Stimulated activated CD4-positive, alpha-beta T cell treated with anti-CD3 and anti-CD28 coated beads, Interleukin-2, amount 100 ng/mL, for 24 hours (primary cell): ENCODE measurements at regions not wholly inside any gene's neighbourhood (a gene's known extent, or its start where the extent isn't known, plus 50 kb on each side); places are given as distances from the start of the nearest gene placed in this dataset.

ENCODE experiments used
- DNase-seq, 2 donors: peaks; one replicate each; pipeline ENCODE4 v3.0.0-alpha.2; 2020

GRCh38 chr18:37617623-37618022 lies 52.0 kb upstream of the CELF4 start:
- no peak for DNase-seq
